ENCODE measurements at regions not wholly inside any gene's neighbourhood (a gene's known extent, or its start where the extent isn't known, plus 50 kb on each side); places are given as distances from the start of the nearest gene placed in this dataset.

- H3K4me3 ChIP-seq (ENCODE audit: insufficient read depth, low read depth, low read length) = no peak overlapping the region
- H3K18ac ChIP-seq (ENCODE audit: low read depth, low read length) = no peak overlapping the region
- no peak overlapping the region for H2BK20ac ChIP-seq (ENCODE audit: low read depth, low read length)
- no peak overlapping the region for H2AFZ ChIP-seq (replicated peaks; ENCODE audit: low read length, poor library complexity)
- H3K27me3 ChIP-seq (ENCODE audit: control insufficient read depth, insufficient read depth, low read length) = no peaks in the 10 kb centered on the region
- no peak for TF ChIP-seq USF2 (IDR thresholded peaks at IDR 0.05; ENCODE audit: low read depth, low read length)
- TF ChIP-seq RAD21 (IDR thresholded peaks at IDR 0.05; ENCODE audit: low read length) = no peak
- TF ChIP-seq MAFK (IDR thresholded peaks at IDR 0.05; ENCODE audit: low read depth, low read length) = no peak
- no peak for TF ChIP-seq CTCF (conservative IDR thresholded peaks at IDR 0.05; ENCODE audit: low read depth, low read length)
- no peak for TF ChIP-seq NFE2L2 (IDR thresholded peaks at IDR 0.05; ENCODE audit: low read depth, low read length)
- no peak for TF ChIP-seq POLR2A (IDR thresholded peaks at IDR 0.05; ENCODE audit: low read depth, low read length)
- TF ChIP-seq CHD1 (IDR thresholded peaks at IDR 0.05; ENCODE audit: low read depth, low read length) = no peak
- TF ChIP-seq BHLHE40 (IDR thresholded peaks at IDR 0.05; ENCODE audit: low read depth, low read length) = no peak
- TF ChIP-seq FOS (IDR thresholded peaks at IDR 0.05; ENCODE audit: low read depth, low read length) = no peak
- TF ChIP-seq SMC3 (IDR thresholded peaks at IDR 0.05; ENCODE audit: low read depth, low read length) = no peak
- TF ChIP-seq MAZ (IDR thresholded peaks at IDR 0.05; ENCODE audit: borderline replicate concordance, low read depth, low read length) = no peak
- no peak for TF ChIP-seq RFX5 (IDR thresholded peaks at IDR 0.05; ENCODE audit: low read depth, low read length)
- no peak for TF ChIP-seq CEBPB (IDR thresholded peaks at IDR 0.05; ENCODE audit: low read depth, low read length)
- TF ChIP-seq RCOR1 (IDR thresholded peaks at IDR 0.05; ENCODE audit: insufficient replicate concordance, low read length) = no peak
- no peak for TF ChIP-seq ELK1 (IDR thresholded peaks at IDR 0.05; ENCODE audit: borderline replicate concordance, low read depth, low read length)
- no peak overlapping the region for H2AK9ac ChIP-seq (replicated peaks; ENCODE audit: low read depth, low read length, poor library complexity)
- H3K36me3 ChIP-seq (ENCODE audit: control insufficient read depth, insufficient read depth, low read length) = no peaks in the 10 kb centered on the region
- ChIA-PET CTCF (no interaction called here), POLR2A (ENCODE audit: unreplicated experiment) (no interaction called here)
- H4K5ac ChIP-seq (ENCODE audit: low read depth, low read length) = no peak overlapping the region
- dilution Hi-C loops (cut with HindIII; ENCODE audit: low sequenced_read_pairs, unreplicated experiment) (no loop called here), intact Hi-C loops (cut with micrococcal nuclease) (no loop called here), in situ Hi-C loops (cut with MboI; ENCODE audit: low sequenced_read_pairs) (no loop called here)
- no peak overlapping the region for H3K56ac ChIP-seq (ENCODE audit: extremely low read depth, insufficient read depth, low read length)
- no CpG with 5 or more reads among the region's 4 CpGs for WGBS, 2 experiments (ENCODE audit: extremely low coverage in 2 of 2, insufficient read length in 1 of 2)
- H3K14ac ChIP-seq (replicated peaks; ENCODE audit: low read depth, low read length) = no peak overlapping the region
- H4K91ac ChIP-seq (ENCODE audit: insufficient read depth, low read depth, low read length) = no peak overlapping the region
- H3K9ac ChIP-seq (ENCODE audit: low read depth, low read length) = no peak overlapping the region
- H4K20me1 ChIP-seq (ENCODE audit: insufficient read depth, low read length) = no peaks in the 10 kb centered on the region
- H2BK120ac ChIP-seq (ENCODE audit: low read depth, low read length) = no peak overlapping the region
- no peak overlapping the region for H2BK15ac ChIP-seq (ENCODE audit: low read depth, low read length)
- no peak overlapping the region for H2BK5ac ChIP-seq (ENCODE audit: low read depth, low read length, poor library complexity, severe bottlenecking)
- H3K9me1 ChIP-seq (ENCODE audit: insufficient read depth, low read length) = no peaks in the 10 kb centered on the region
- H4K8ac ChIP-seq (ENCODE audit: low read depth in 2 of 2, low read length in 2 of 2) = no peak overlapping the region
- H3K79me1 ChIP-seq (ENCODE audit: low read depth in 1 of 2, low read length in 2 of 2) = no peaks in the 10 kb centered on the region
- H3K4me1 ChIP-seq (ENCODE audit: control insufficient read depth, insufficient read depth, low read length) = no peaks in the 10 kb centered on the region
- no peaks in the 10 kb centered on the region for H3K9me3 ChIP-seq (ENCODE audit: control insufficient read depth, insufficient read depth, low read length)
- no peak overlapping the region for H3K23ac ChIP-seq (ENCODE audit: low read depth, low read length)
- ATAC-seq (ENCODE audit: low read depth) (no peak), DNase-seq (no peak)
- no TSS peak for BruUV-seq (replicated peaks)
- H3K4me2 ChIP-seq (ENCODE audit: low read depth, low read length) = no peak overlapping the region
- no peak overlapping the region for H3K27ac ChIP-seq (ENCODE audit: insufficient read depth, low read length)
- no peak overlapping the region for H2AK5ac ChIP-seq (ENCODE audit: low read depth, low read length)
- no peak overlapping the region for H3K4ac ChIP-seq (ENCODE audit: low read depth, low read length)
These were observed 206.6 kb upstream of the GYPA start for GRCh38 chr4:144347121-144347520.
